ENCODE measurements at regions not wholly inside any gene's neighbourhood (a gene's known extent, or its start where the extent isn't known, plus 50 kb on each side); places are given as distances from the start of the nearest gene placed in this dataset.

DNA sequence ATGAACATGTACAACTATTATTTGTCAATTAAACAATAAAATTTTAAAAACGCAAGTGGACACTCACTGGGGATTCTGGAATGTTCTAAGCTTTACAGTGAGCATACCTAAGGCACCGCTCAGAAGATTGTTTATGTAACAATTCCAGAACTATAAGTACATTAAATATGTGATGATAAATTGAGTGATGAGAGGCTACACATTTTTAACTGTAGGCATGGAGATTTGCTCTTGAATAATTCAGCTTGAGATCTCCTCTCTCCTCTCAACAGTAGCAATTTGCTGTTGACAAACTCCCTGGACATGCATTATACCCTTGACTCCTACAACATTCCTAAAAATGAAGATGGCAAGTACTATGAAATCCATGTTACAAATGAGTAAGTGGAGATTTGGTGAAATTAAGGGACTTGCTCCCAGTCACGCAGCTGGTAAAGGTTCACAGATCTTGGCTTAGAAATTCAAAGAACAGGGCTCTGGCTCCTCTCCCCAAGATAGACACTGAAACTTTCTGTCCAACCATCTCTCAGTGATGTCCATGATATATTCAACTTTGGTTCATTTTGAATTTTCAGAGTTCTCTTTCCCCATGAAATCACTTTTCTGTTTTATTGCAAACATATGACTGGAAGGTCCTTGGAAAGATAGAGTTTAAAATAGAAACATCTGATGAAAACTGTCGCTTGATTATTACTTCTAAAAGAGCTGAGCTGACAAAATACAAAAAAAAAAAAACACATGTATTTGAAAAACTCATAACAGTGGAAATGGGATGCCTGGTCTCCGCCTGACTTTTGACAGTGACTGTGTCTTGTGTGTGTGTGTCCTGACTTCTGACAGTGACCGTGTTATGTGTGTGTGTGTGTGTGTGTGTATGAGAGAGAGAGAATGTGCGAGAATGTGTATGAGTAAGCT lies 488.3 kb downstream of the TNS3 start:
- 85% methylated on average over 7 of the region's 7 CpGs for WGBS
- TF ChIP-seq YY1 (IDR thresholded peaks at IDR 0.05) (no peak), GABPA (IDR thresholded peaks at IDR 0.05 in 1 of 2, conservative IDR thresholded peaks at IDR 0.05 in 1 of 2) (no peak), HNF4G (IDR thresholded peaks at IDR 0.05) (no peak), JUND (IDR thresholded peaks at IDR 0.05) (no peak), MAX (IDR thresholded peaks at IDR 0.05) (no peak), NR2F2 (IDR thresholded peaks at IDR 0.05) (no peak), SP1 (IDR thresholded peaks at IDR 0.05) (no peak), HNF4A (conservative IDR thresholded peaks at IDR 0.05) (no peak), ATF3 (IDR thresholded peaks at IDR 0.05) (no peak), TAF1 (conservative IDR thresholded peaks at IDR 0.05) (no peak)
- TF ChIP-seq, protein P1, sequence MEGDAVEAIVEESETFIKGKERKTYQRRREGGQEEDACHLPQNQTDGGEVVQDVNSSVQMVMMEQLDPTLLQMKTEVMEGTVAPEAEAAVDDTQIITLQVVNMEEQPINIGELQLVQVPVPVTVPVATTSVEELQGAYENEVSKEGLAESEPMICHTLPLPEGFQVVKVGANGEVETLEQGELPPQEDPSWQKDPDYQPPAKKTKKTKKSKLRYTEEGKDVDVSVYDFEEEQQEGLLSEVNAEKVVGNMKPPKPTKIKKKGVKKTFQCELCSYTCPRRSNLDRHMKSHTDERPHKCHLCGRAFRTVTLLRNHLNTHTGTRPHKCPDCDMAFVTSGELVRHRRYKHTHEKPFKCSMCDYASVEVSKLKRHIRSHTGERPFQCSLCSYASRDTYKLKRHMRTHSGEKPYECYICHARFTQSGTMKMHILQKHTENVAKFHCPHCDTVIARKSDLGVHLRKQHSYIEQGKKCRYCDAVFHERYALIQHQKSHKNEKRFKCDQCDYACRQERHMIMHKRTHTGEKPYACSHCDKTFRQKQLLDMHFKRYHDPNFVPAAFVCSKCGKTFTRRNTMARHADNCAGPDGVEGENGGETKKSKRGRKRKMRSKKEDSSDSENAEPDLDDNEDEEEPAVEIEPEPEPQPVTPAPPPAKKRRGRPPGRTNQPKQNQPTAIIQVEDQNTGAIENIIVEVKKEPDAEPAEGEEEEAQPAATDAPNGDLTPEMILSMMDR (IDR thresholded peaks at IDR 0.05; ENCODE audit: low read depth, low read length, missing input control), result no peak
- Histone ChIP-seq H3K9ac (ENCODE audit: low read depth in 1 of 2, low read length in 2 of 2) (no peak overlapping the region), H3K27ac (ENCODE audit: low read depth in 1 of 2, low read length in 2 of 2) (no peak overlapping the region), H3K36me3 (ENCODE audit: control insufficient read depth in 4 of 4, insufficient read depth in 3 of 4, low read depth in 1 of 4, low read length in 3 of 4) (no peaks in the 10 kb centered on the region), H3K27me3 (ENCODE audit: control insufficient read depth in 4 of 4, insufficient read depth in 4 of 4, low read length in 3 of 4) (no peaks in the 10 kb centered on the region), H3K4me3 (ENCODE audit: low read depth in 1 of 3, low read length in 3 of 3) (no peak overlapping the region), H3K4me1 (ENCODE audit: control insufficient read depth in 4 of 4, insufficient read depth in 4 of 4, low read length in 3 of 4) (peaks cover 0 to 2% (median 1%) of the 10 kb centered on the region in 4 donors), H3K9me3 (ENCODE audit: control insufficient read depth in 4 of 4, low read length in 3 of 4) (no peaks in the 10 kb centered on the region)
- DNase-seq (ENCODE audit: low spot score), result no peak

DNA sequence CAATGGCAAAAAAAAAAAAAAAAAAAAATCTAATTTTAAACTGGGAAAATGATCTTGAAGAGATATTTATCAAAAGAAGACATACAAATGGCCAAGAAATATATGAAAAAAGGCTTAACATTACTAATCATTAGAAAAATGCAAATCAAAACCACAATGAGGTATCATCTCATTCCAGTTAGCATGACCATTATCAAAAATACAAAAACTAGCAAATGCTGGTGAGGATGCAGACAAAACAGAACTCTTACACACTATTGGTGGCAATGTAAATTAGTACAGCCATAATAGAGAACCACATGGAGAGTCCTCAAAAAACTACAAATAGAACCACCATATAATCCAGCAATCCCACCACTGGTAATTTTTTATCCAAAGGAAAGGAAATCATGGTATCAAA lies 489.6 kb downstream of the TNS3 start:
- DNase-seq (ENCODE audit: low spot score), result no peak
- Histone ChIP-seq H3K27me3 (ENCODE audit: control insufficient read depth in 4 of 4, insufficient read depth in 4 of 4, low read length in 3 of 4) (no peaks in the 10 kb centered on the region), H3K4me1 (ENCODE audit: control insufficient read depth in 4 of 4, insufficient read depth in 4 of 4, low read length in 3 of 4) (peaks cover 0 to 5% (median 2%) of the 10 kb centered on the region in 4 donors), H3K9ac (ENCODE audit: low read depth in 1 of 2, low read length in 2 of 2) (no peak overlapping the region), H3K9me3 (ENCODE audit: control insufficient read depth in 4 of 4, low read length in 3 of 4) (no peaks in the 10 kb centered on the region), H3K4me3 (ENCODE audit: low read depth in 1 of 3, low read length in 3 of 3) (no peak overlapping the region), H3K36me3 (ENCODE audit: control insufficient read depth in 4 of 4, insufficient read depth in 3 of 4, low read depth in 1 of 4, low read length in 3 of 4) (no peaks in the 10 kb centered on the region), H3K27ac (ENCODE audit: low read depth in 1 of 2, low read length in 2 of 2) (no peak overlapping the region)
- TF ChIP-seq EGR1 (IDR thresholded peaks at IDR 0.05; ENCODE audit: low read depth in 2 of 2), result no peak
- TF ChIP-seq SP1 (IDR thresholded peaks at IDR 0.05), result no peak
- no peak for TF ChIP-seq TAF1 (conservative IDR thresholded peaks at IDR 0.05)
- no peak for TF ChIP-seq FOXA1 (IDR thresholded peaks at IDR 0.05)
- TF ChIP-seq, protein P1 (IDR thresholded peaks at IDR 0.05; ENCODE audit: low read depth, low read length, missing input control), result no peak
- no peak for TF ChIP-seq HNF4G (IDR thresholded peaks at IDR 0.05)
- TF ChIP-seq ZBTB33 (IDR thresholded peaks at IDR 0.05), result no peak
- TF ChIP-seq ATF3 (IDR thresholded peaks at IDR 0.05), result no peak
- no peak for TF ChIP-seq GABPA (IDR thresholded peaks at IDR 0.05 in 1 of 2, conservative IDR thresholded peaks at IDR 0.05 in 1 of 2)
- TF ChIP-seq NR2F2 (IDR thresholded peaks at IDR 0.05), result no peak
- TF ChIP-seq RXRA (IDR thresholded peaks at IDR 0.05), result no peak
- TF ChIP-seq JUND (IDR thresholded peaks at IDR 0.05), result no peak
- no peak for TF ChIP-seq MAX (IDR thresholded peaks at IDR 0.05)
- TF ChIP-seq FOXA2 (IDR thresholded peaks at IDR 0.05), result no peak
- no peak for TF ChIP-seq YY1 (IDR thresholded peaks at IDR 0.05)
- TF ChIP-seq, protein P2, sequence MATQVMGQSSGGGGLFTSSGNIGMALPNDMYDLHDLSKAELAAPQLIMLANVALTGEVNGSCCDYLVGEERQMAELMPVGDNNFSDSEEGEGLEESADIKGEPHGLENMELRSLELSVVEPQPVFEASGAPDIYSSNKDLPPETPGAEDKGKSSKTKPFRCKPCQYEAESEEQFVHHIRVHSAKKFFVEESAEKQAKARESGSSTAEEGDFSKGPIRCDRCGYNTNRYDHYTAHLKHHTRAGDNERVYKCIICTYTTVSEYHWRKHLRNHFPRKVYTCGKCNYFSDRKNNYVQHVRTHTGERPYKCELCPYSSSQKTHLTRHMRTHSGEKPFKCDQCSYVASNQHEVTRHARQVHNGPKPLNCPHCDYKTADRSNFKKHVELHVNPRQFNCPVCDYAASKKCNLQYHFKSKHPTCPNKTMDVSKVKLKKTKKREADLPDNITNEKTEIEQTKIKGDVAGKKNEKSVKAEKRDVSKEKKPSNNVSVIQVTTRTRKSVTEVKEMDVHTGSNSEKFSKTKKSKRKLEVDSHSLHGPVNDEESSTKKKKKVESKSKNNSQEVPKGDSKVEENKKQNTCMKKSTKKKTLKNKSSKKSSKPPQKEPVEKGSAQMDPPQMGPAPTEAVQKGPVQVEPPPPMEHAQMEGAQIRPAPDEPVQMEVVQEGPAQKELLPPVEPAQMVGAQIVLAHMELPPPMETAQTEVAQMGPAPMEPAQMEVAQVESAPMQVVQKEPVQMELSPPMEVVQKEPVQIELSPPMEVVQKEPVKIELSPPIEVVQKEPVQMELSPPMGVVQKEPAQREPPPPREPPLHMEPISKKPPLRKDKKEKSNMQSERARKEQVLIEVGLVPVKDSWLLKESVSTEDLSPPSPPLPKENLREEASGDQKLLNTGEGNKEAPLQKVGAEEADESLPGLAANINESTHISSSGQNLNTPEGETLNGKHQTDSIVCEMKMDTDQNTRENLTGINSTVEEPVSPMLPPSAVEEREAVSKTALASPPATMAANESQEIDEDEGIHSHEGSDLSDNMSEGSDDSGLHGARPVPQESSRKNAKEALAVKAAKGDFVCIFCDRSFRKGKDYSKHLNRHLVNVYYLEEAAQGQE (IDR thresholded peaks at IDR 0.05), result no peak
- TF ChIP-seq RAD21 (IDR thresholded peaks at IDR 0.05), result no peak

Data from liver (tissue), 8 donors.